K562 (cell line): ENCODE measurements at regions not wholly inside any gene's neighbourhood (a gene's known extent, or its start where the extent isn't known, plus 50 kb on each side); places are given as distances from the start of the nearest gene placed in this dataset.

Experiments used
- ATAC-seq: fragments of 200-7000 bp; cut with Tn5 transposase; 3 replicates; pipeline ENCODE4 v1.9.1; 2020; ENCODE audit warnings: moderate library complexity
- BruUV-seq: library from RNA; stranded (reverse); fragments of 400-500 nt; replicated peaks from 2 replicates; lab custom pipeline; 2021; lab: Mats Ljungman, UMichigan
- CTCF ChIA-PET: fragments of 300-600 bp; formaldehyde crosslinking; extraction: SDS; loops from one replicate; lab custom pipeline; 2021; ENCODE audit warnings: low intra/inter-chr PET ratio; lab: Yijun Ruan, JAX
- POLR2A ChIA-PET: fragments of 300-600, 350-650 bp; sonication (Branson Sonifier 250); formaldehyde crosslinking; extraction: SDS; loops from one replicate; lab custom pipeline; 2021; ENCODE audit warnings: antibody characterized with exemption, inconsistent platforms; lab: Yijun Ruan, JAX
- DNase-seq, 4 experiments: peaks; one replicate each; pipeline versions ENCODE4 v3.0.0 to v3.0.0-alpha.2; 2011 to 2018; ENCODE audit warnings: low spot score in 3 of 4, mixed read lengths in 3 of 4; ENCODE audit errors: extremely low read depth in 1 of 4
- FAIRE-seq: peaks from 2 replicates; lab custom pipeline; 2011; peaks lifted over from hg19 to GRCh38; lab: Jason Lieb, UNC
- H2AFZ ChIP-seq: 2 replicates; pipeline ENCODE4 v1.6.0; 2011; ENCODE audit warnings: low read depth, low read length, control low read depth, inconsistent platforms
- H3K27ac ChIP-seq: fragments of 200-600 bp; 3 replicates; pipeline ENCODE4 v1.8.0; 2011; ENCODE audit warnings: low read depth, mild to moderate bottlenecking, control low read depth, inconsistent platforms, low read length, moderate library complexity, mixed read lengths; ENCODE audit errors: extremely low read depth
- H3K27me3 ChIP-seq, 2 experiments: fragments of 300-600 bp in 1 of 2; 2 replicates in 1 of 2; 3 replicates in 1 of 2; pipeline versions ENCODE4 v1.6.0 to v1.8.0; 2011; ENCODE audit warnings: inconsistent platforms in 2 of 2, low read length in 2 of 2, mild to moderate bottlenecking in 1 of 2, mixed read lengths in 1 of 2, moderate library complexity in 1 of 2; ENCODE audit not compliant: control insufficient read depth in 2 of 2, insufficient read depth in 2 of 2
- H3K36me3 ChIP-seq: fragments of 300-600 bp; 3 replicates; pipeline ENCODE4 v1.8.0; 2011; ENCODE audit warnings: mild to moderate bottlenecking, low read length, inconsistent platforms; ENCODE audit not compliant: control insufficient read depth, insufficient read depth
- H3K4me1 ChIP-seq, 2 experiments: fragments of 200-600 bp in 1 of 2; replicated peaks in 1 of 2; 2 replicates in 1 of 2; 3 replicates in 1 of 2; pipeline versions ENCODE4 v1.5.1 to v1.8.0; 2011; ENCODE audit warnings: inconsistent platforms in 2 of 2, low read length in 2 of 2, mild to moderate bottlenecking in 1 of 2, mixed read lengths in 1 of 2, moderate library complexity in 1 of 2; ENCODE audit not compliant: control insufficient read depth in 2 of 2, insufficient read depth in 2 of 2
- H3K4me2 ChIP-seq: 2 replicates; pipeline ENCODE4 v1.6.1; 2011; ENCODE audit warnings: low read length, control low read depth, inconsistent platforms, mixed read lengths; ENCODE audit not compliant: insufficient read depth
- H3K4me3 ChIP-seq: fragments of 200-600 bp; sonication (generic), shearing (Covaris generic); 2 replicates; pipeline ENCODE4 v1.5.1; 2016; ENCODE audit warnings: control low read depth, inconsistent platforms
- H3K79me2 ChIP-seq: fragments of 200-600 bp; 3 replicates; pipeline ENCODE4 v1.8.0; 2011; ENCODE audit warnings: low read length, inconsistent platforms; ENCODE audit not compliant: control insufficient read depth, insufficient read depth
- H3K9ac ChIP-seq, 2 experiments: 2 replicates each; pipeline versions ENCODE4 v1.6.0 to v1.6.1; 2011; ENCODE audit warnings: low read depth in 2 of 2, low read length in 2 of 2, control low read depth in 1 of 2, inconsistent platforms in 1 of 2, mild to moderate bottlenecking in 1 of 2, mixed read lengths in 1 of 2; ENCODE audit not compliant: insufficient read depth in 1 of 2
- H3K9me1 ChIP-seq: one replicate; pipeline ENCODE4 v1.6.0; 2011; ENCODE audit warnings: inconsistent platforms, mild to moderate bottlenecking, low read length, moderate library complexity; ENCODE audit not compliant: control insufficient read depth, insufficient read depth
- H3K9me3 ChIP-seq: replicated peaks from 2 replicates; pipeline ENCODE4 v1.5.1; 2011; ENCODE audit warnings: low read depth, low read length, inconsistent platforms; ENCODE audit not compliant: control insufficient read depth, insufficient read depth
- H4K20me1 ChIP-seq: replicated peaks from 2 replicates; pipeline ENCODE4 v1.6.1; 2011; ENCODE audit warnings: low read length, inconsistent platforms, mixed read lengths; ENCODE audit not compliant: control insufficient read depth, insufficient read depth
- CHD2 ChIP-seq: IDR thresholded peaks from 2 replicates; pipeline ENCODE4 v1.6.1; 2011; ENCODE audit warnings: low read depth, low read length
- ELF2 ChIP-seq: fragments of 250-450 bp; sonication (Bioruptor Pico); IDR thresholded peaks from 2 replicates; pipeline ENCODE4 v1.5.0; 2021; ENCODE audit warnings: mild to moderate bottlenecking
- ELF4 ChIP-seq: fragments of 450-650 bp; formaldehyde crosslinking; IDR thresholded peaks from 2 replicates; pipeline ENCODE4 v1.4.0; 2022; ENCODE audit warnings: missing genetic modification characterization
- ESRRA ChIP-seq: fragments of 450-650 bp; IDR thresholded peaks from 2 replicates; pipeline ENCODE4 v1.6.1; 2014; ENCODE audit warnings: low read depth, mild to moderate bottlenecking, moderate library complexity, borderline replicate concordance
- HDGF ChIP-seq: fragments of 450-650 bp; IDR thresholded peaks from 2 replicates; pipeline ENCODE4 v1.6.1; 2016
- KLF1 ChIP-seq: fragments of 450-650 bp; IDR thresholded peaks from 2 replicates; pipeline ENCODE4 v1.6.1; 2016; ENCODE audit warnings: missing genetic modification characterization, missing compliant biosample characterization
- NR3C1 ChIP-seq: sonication (generic); formaldehyde crosslinking; IDR thresholded peaks from 2 replicates; pipeline ENCODE4 v1.8.1; 2022; ENCODE audit warnings: missing genetic modification reagents
- PHF8 ChIP-seq: fragments of 200-600 bp; sonication (generic); IDR thresholded peaks from 2 replicates; pipeline ENCODE4 v1.6.1; 2012; ENCODE audit warnings: mixed run types, mild to moderate bottlenecking, inconsistent platforms, low read length, moderate library complexity, borderline replicate concordance
- RCOR1 ChIP-seq, 2 experiments: IDR thresholded peaks; 2 replicates each; pipeline ENCODE4 v1.6.1; 2012; ENCODE audit warnings: low read depth in 2 of 2, low read length in 2 of 2, borderline replicate concordance in 1 of 2, improper control_type of control experiment in 1 of 2
- SETDB1 ChIP-seq: IDR thresholded peaks from one replicate; pipeline ENCODE4 v1.6.1; 2012; ENCODE audit warnings: low read length, control low read depth, inconsistent platforms
- SRSF9 ChIP-seq: fragments of 200-400 bp; formaldehyde crosslinking; IDR thresholded peaks from 2 replicates; pipeline ENCODE4 v1.6.1; 2017; ENCODE audit warnings: low read depth, low read length, borderline replicate concordance
- TSC22D4 ChIP-seq: fragments of 450-650 bp; IDR thresholded peaks from 2 replicates; pipeline ENCODE4 v1.6.1; 2016; ENCODE audit warnings: missing genetic modification characterization, missing biosample characterization, control low read depth
- ZNF253 ChIP-seq: fragments of 250-450 bp; sonication (Bioruptor Pico); conservative IDR thresholded peaks from 2 replicates; pipeline ENCODE4 v1.6.1; 2021; ENCODE audit warnings: mild to moderate bottlenecking
- WGBS: fragments of 100-300 bp; shearing (Covaris generic); methylation state at CpG from one replicate; pipeline ENCODE4 v1.1.6; 2016; ENCODE audit warnings: low coverage, mixed read lengths; ENCODE audit not compliant: insufficient coverage; ENCODE audit errors: missing lambda C conversion rate; 5-methylcytosine and 5-hydroxymethylcytosine counted together
- in situ Hi-C: fragments of 300-500 bp; cut with MboI; formaldehyde crosslinking; loops from 4 replicates; pipeline ENCODE4 v1.15.0; 2018; ENCODE audit warnings: inconsistent platforms, mixed read lengths
- intact Hi-C: fragments of 100-400 bp; cut with micrococcal nuclease; formaldehyde crosslinking; loops from 2 replicates; pipeline ENCODE4 v1.14.2; 2022
- TF ChIP-seq, protein P1 (sequence below): fragments of 450-650 bp; formaldehyde crosslinking; conservative IDR thresholded peaks from 2 replicates; pipeline ENCODE4 v1.4.0; 2022; ENCODE audit warnings: mild to moderate bottlenecking, missing genetic modification characterization
- TF ChIP-seq, protein P2 (sequence below): fragments of 450-650 bp; formaldehyde crosslinking; IDR thresholded peaks from 2 replicates; pipeline ENCODE4 v1.4.0; 2022; ENCODE audit warnings: mild to moderate bottlenecking, moderate library complexity
- TF ChIP-seq, protein P3 (sequence below): fragments of 250-450 bp; sonication (Bioruptor Pico); IDR thresholded peaks from 2 replicates; pipeline ENCODE4 v1.4.0; 2020

DNA sequence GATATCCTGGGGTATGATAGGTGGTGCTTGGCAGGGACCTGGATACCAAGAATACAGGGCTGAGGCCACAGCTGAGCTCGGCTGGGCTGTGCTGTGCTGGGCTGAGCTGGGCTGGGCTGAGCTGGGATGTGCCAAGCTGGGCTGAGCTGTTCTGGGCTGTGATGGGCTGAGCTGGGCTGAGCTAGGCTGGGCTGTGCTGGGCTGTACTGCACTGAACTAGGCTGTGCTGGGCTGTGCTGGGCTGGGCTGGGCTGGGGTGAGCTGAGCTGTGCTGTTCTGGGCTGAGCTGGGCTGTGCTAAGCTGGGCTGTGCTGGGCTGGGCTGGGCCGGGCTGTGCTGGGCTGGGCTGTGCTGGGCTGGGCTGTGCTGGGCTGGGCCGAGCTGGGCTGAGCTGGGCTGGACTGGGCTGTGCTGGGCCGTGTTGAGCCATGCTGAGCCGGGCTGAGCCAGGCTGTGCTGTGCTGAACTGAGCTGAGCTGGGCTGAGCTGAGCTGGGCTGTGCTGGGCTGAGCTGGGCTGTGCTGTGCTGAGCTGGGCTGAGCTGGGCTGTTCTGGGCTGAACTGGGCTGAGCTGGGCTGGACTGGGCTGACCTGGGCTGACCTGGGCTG, 94.7 kb upstream of the ACTRT2 start:
- Histone ChIP-seq H3K9ac (no peak overlapping the region), H3K4me1 (no peaks in the 10 kb centered on the region; a peak in 1 of 5 replicates), H3K4me3 (no peak overlapping the region), H3K4me2 (no peak overlapping the region), H2AFZ (no peak overlapping the region), H3K9me3 (no peaks in the 10 kb centered on the region), H4K20me1 (peaks cover 3% of the 10 kb centered on the region; the same call in 1 of the 2 replicates), H3K27ac (no peak overlapping the region), H3K9me1 (no peaks in the 10 kb centered on the region), H3K27me3 (peaks cover 22 to 79% of the 10 kb centered on the region in 2 experiments; a peak in 3 of 5 replicates), H3K36me3 (no peaks in the 10 kb centered on the region), H3K79me2 (no peaks in the 10 kb centered on the region)
- intact Hi-C loops (no loop called here), in situ Hi-C loops (no loop called here)
- FAIRE-seq, result no peak
- POLR2A ChIA-PET, result no interaction called here
- CTCF ChIA-PET, result no interaction called here
- no peak for TF ChIP-seq ELF4
- TF ChIP-seq, protein P1, sequence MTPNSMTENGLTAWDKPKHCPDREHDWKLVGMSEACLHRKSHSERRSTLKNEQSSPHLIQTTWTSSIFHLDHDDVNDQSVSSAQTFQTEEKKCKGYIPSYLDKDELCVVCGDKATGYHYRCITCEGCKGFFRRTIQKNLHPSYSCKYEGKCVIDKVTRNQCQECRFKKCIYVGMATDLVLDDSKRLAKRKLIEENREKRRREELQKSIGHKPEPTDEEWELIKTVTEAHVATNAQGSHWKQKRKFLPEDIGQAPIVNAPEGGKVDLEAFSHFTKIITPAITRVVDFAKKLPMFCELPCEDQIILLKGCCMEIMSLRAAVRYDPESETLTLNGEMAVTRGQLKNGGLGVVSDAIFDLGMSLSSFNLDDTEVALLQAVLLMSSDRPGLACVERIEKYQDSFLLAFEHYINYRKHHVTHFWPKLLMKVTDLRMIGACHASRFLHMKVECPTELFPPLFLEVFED (CRISPR knock-in tag), result no peak
- TF ChIP-seq ESRRA, result no peak
- TF ChIP-seq, protein P2, sequence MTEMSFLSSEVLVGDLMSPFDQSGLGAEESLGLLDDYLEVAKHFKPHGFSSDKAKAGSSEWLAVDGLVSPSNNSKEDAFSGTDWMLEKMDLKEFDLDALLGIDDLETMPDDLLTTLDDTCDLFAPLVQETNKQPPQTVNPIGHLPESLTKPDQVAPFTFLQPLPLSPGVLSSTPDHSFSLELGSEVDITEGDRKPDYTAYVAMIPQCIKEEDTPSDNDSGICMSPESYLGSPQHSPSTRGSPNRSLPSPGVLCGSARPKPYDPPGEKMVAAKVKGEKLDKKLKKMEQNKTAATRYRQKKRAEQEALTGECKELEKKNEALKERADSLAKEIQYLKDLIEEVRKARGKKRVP (CRISPR knock-in tag), result no peak
- TF ChIP-seq ELF2, result no peak
- no peak for TF ChIP-seq TSC22D4
- TF ChIP-seq KLF1 (tag), result no peak
- TF ChIP-seq SETDB1, result no peak
- TF ChIP-seq HDGF, result no peak
- TF ChIP-seq RCOR1 (IDR thresholded peaks at IDR 0.05; ENCODE audit: borderline replicate concordance in 1 of 2, low read depth in 2 of 2, low read length in 2 of 2), result no peak
- TF ChIP-seq ZNF253 (CRISPR knock-in tag), result no peak
- TF ChIP-seq SRSF9, result no peak
- TF ChIP-seq PHF8, result no peak
- TF ChIP-seq CHD2, result no peak
- TF ChIP-seq, protein P3, sequence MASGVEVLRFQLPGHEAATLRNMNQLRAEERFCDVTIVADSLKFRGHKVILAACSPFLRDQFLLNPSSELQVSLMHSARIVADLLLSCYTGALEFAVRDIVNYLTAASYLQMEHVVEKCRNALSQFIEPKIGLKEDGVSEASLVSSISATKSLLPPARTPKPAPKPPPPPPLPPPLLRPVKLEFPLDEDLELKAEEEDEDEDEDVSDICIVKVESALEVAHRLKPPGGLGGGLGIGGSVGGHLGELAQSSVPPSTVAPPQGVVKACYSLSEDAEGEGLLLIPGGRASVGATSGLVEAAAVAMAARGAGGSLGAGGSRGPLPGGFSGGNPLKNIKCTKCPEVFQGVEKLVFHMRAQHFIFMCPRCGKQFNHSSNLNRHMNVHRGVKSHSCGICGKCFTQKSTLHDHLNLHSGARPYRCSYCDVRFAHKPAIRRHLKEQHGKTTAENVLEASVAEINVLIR (CRISPR knock-in tag), result no peak
- no peak for TF ChIP-seq NR3C1 (CRISPR knock-in tag)
- no peak for DNase-seq
- WGBS, result 0% methylated on average over 3 of the region's 5 CpGs
- no TSS peak for BruUV-seq
- ATAC-seq, result peak; percentile 39
